IMR-90 (cell line): ENCODE measurements at regions not wholly inside any gene's neighbourhood (a gene's known extent, or its start where the extent isn't known, plus 50 kb on each side); places are given as distances from the start of the nearest gene placed in this dataset.

Experiments
- ATAC-seq: fragments of 200-7000 bp; cut with Tn5 transposase; 2 replicates; pipeline ENCODE4 v1.9.1; 2020; ENCODE audit warnings: low read depth, mild to moderate bottlenecking, moderate library complexity
- BruUV-seq: library from RNA; stranded (reverse); fragments of 400-500 nt; replicated peaks from 2 replicates; lab custom pipeline; 2021; lab: Mats Ljungman, UMichigan
- CTCF ChIA-PET: fragments of 300-600 bp; formaldehyde crosslinking; extraction: SDS; loops from one replicate; lab custom pipeline; 2021; ENCODE audit warnings: antibody characterized with exemption; lab: Yijun Ruan, JAX
- POLR2A ChIA-PET: fragments of 300-600 bp; sonication (Branson Sonifier 250); formaldehyde crosslinking; loops from one replicate; lab custom pipeline; 2022; ENCODE audit warnings: antibody characterized with exemption; ENCODE audit not compliant: unreplicated experiment; lab: Charles Lee
- DNase-seq: peaks from one replicate; pipeline ENCODE4 v3.0.0; 2013
- H2AFZ ChIP-seq: replicated peaks from 2 replicates; pipeline ENCODE3; 2013; ENCODE audit warnings: low read length, mild to moderate bottlenecking; ENCODE audit not compliant: poor library complexity
- H2AK5ac ChIP-seq: 2 replicates; pipeline ENCODE4 v1.6.1; 2013; ENCODE audit warnings: low read depth, low read length, inconsistent platforms
- H2AK9ac ChIP-seq: replicated peaks from 2 replicates; pipeline ENCODE3; 2013; ENCODE audit warnings: mild to moderate bottlenecking, low read depth, low read length, moderate library complexity; ENCODE audit not compliant: poor library complexity
- H2BK120ac ChIP-seq: 2 replicates; pipeline ENCODE4 v1.6.1; 2013; ENCODE audit warnings: low read depth, low read length, inconsistent platforms
- H2BK15ac ChIP-seq: 3 replicates; pipeline ENCODE4 v1.6.1; 2013; ENCODE audit warnings: low read depth, low read length, inconsistent platforms
- H2BK20ac ChIP-seq: 2 replicates; pipeline ENCODE4 v1.6.1; 2013; ENCODE audit warnings: low read depth, mild to moderate bottlenecking, inconsistent platforms, low read length, moderate library complexity
- H2BK5ac ChIP-seq: 2 replicates; pipeline ENCODE4 v1.6.1; 2013; ENCODE audit warnings: mild to moderate bottlenecking, low read depth, low read length, inconsistent platforms; ENCODE audit not compliant: poor library complexity, severe bottlenecking
- H3K14ac ChIP-seq: replicated peaks from 2 replicates; pipeline ENCODE4 v1.6.1; 2013; ENCODE audit warnings: low read depth, low read length, inconsistent platforms
- H3K18ac ChIP-seq: 2 replicates; pipeline ENCODE4 v1.6.1; 2013; ENCODE audit warnings: low read depth, low read length, control low read depth
- H3K23ac ChIP-seq: 2 replicates; pipeline ENCODE4 v1.6.1; 2013; ENCODE audit warnings: low read depth, low read length, inconsistent platforms
- H3K27ac ChIP-seq: 2 replicates; pipeline ENCODE4 v1.5.1; 2013; ENCODE audit warnings: mild to moderate bottlenecking, control low read depth, low read length; ENCODE audit not compliant: insufficient read depth
- H3K27me3 ChIP-seq: 2 replicates; pipeline ENCODE4 v1.6.1; 2013; ENCODE audit warnings: low read length; ENCODE audit not compliant: control insufficient read depth, insufficient read depth
- H3K36me3 ChIP-seq: 2 replicates; pipeline ENCODE4 v1.6.1; 2013; ENCODE audit warnings: low read length, mixed read lengths; ENCODE audit not compliant: control insufficient read depth, insufficient read depth
- H3K4ac ChIP-seq: 2 replicates; pipeline ENCODE4 v1.6.1; 2013; ENCODE audit warnings: low read depth, low read length, inconsistent platforms
- H3K4me1 ChIP-seq: 2 replicates; pipeline ENCODE4 v1.6.1; 2013; ENCODE audit warnings: low read length, mixed read lengths; ENCODE audit not compliant: control insufficient read depth, insufficient read depth
- H3K4me2 ChIP-seq: 2 replicates; pipeline ENCODE4 v1.6.1; 2013; ENCODE audit warnings: low read depth, mild to moderate bottlenecking, control low read depth, low read length, moderate library complexity
- H3K4me3 ChIP-seq: 2 replicates; pipeline ENCODE4 v1.5.1; 2013; ENCODE audit warnings: low read depth, mild to moderate bottlenecking, control low read depth, low read length, moderate library complexity; ENCODE audit not compliant: insufficient read depth
- H3K56ac ChIP-seq: 2 replicates; pipeline ENCODE4 v1.6.1; 2013; ENCODE audit warnings: low read length, inconsistent platforms; ENCODE audit not compliant: insufficient read depth; ENCODE audit errors: extremely low read depth
- H3K79me1 ChIP-seq, 2 experiments: 2 replicates each; pipeline ENCODE4 v1.6.1; 2013; ENCODE audit warnings: low read length in 2 of 2, inconsistent platforms in 1 of 2, low read depth in 1 of 2
- H3K9ac ChIP-seq: 2 replicates; pipeline ENCODE4 v1.6.1; 2013; ENCODE audit warnings: low read depth, low read length, control low read depth
- H3K9me1 ChIP-seq: 2 replicates; pipeline ENCODE4 v1.6.1; 2013; ENCODE audit warnings: low read length, inconsistent platforms; ENCODE audit not compliant: insufficient read depth
- H3K9me3 ChIP-seq: 2 replicates; pipeline ENCODE4 v1.6.1; 2013; ENCODE audit warnings: low read length; ENCODE audit not compliant: control insufficient read depth, insufficient read depth
- H4K20me1 ChIP-seq: 2 replicates; pipeline ENCODE4 v1.6.1; 2013; ENCODE audit warnings: low read length, inconsistent platforms; ENCODE audit not compliant: insufficient read depth
- H4K5ac ChIP-seq: 2 replicates; pipeline ENCODE4 v1.6.1; 2013; ENCODE audit warnings: mild to moderate bottlenecking, low read depth, low read length, control low read depth
- H4K8ac ChIP-seq, 2 experiments: 2 replicates each; pipeline ENCODE4 v1.6.1; 2013; ENCODE audit warnings: low read depth in 2 of 2, low read length in 2 of 2, control low read depth in 1 of 2, inconsistent platforms in 1 of 2
- H4K91ac ChIP-seq: 2 replicates; pipeline ENCODE4 v1.6.1; 2013; ENCODE audit warnings: low read depth, low read length, inconsistent platforms; ENCODE audit not compliant: insufficient read depth
- CEBPB ChIP-seq: IDR thresholded peaks from 2 replicates; pipeline ENCODE4 v1.6.1; 2012; ENCODE audit warnings: low read depth, low read length, improper control_type of control experiment
- CHD1 ChIP-seq: IDR thresholded peaks from 2 replicates; pipeline ENCODE4 v1.6.1; 2012; ENCODE audit warnings: low read depth, low read length, improper control_type of control experiment
- CTCF ChIP-seq: conservative IDR thresholded peaks from 2 replicates; pipeline ENCODE4 v1.5.1; 2012; ENCODE audit warnings: mild to moderate bottlenecking, low read depth, low read length, improper control_type of control experiment
- FOS ChIP-seq: fragments of 150-350 bp; IDR thresholded peaks from 2 replicates; pipeline ENCODE4 v1.6.1; 2016; ENCODE audit warnings: low read depth, low read length
- MAFK ChIP-seq: IDR thresholded peaks from 2 replicates; pipeline ENCODE4 v1.6.1; 2012; ENCODE audit warnings: low read depth, low read length, improper control_type of control experiment
- MXI1 ChIP-seq: IDR thresholded peaks from 2 replicates; pipeline ENCODE4 v1.6.1; 2012; ENCODE audit warnings: low read depth, mild to moderate bottlenecking, low read length, moderate library complexity, borderline replicate concordance
- POLR2A ChIP-seq: IDR thresholded peaks from 2 replicates; pipeline ENCODE4 v1.6.1; 2012; ENCODE audit warnings: mild to moderate bottlenecking, low read depth, low read length
- RAD21 ChIP-seq: IDR thresholded peaks from 2 replicates; pipeline ENCODE4 v1.6.1; 2012; ENCODE audit warnings: low read length, improper control_type of control experiment
- RCOR1 ChIP-seq: IDR thresholded peaks from 2 replicates; pipeline ENCODE4 v1.6.1; 2012; ENCODE audit warnings: mild to moderate bottlenecking, low read length, improper control_type of control experiment; ENCODE audit not compliant: insufficient replicate concordance
- dilution Hi-C: fragments of 300-500 bp; cut with HindIII; formaldehyde crosslinking; loops from one replicate; pipeline ENCODE4 v1.14.3; 2018; ENCODE audit warnings: low sequenced_read_pairs; ENCODE audit not compliant: unreplicated experiment
- in situ Hi-C: fragments of 300-500 bp; cut with MboI; formaldehyde crosslinking; loops from 3 replicates; pipeline ENCODE4 v1.14.3; 2019; ENCODE audit warnings: low sequenced_read_pairs, inconsistent platforms, mixed read lengths
- intact Hi-C: fragments of 100-400 bp; cut with micrococcal nuclease; formaldehyde crosslinking; loops from 2 replicates; pipeline ENCODE4 v1.10.0; 2022

DNA sequence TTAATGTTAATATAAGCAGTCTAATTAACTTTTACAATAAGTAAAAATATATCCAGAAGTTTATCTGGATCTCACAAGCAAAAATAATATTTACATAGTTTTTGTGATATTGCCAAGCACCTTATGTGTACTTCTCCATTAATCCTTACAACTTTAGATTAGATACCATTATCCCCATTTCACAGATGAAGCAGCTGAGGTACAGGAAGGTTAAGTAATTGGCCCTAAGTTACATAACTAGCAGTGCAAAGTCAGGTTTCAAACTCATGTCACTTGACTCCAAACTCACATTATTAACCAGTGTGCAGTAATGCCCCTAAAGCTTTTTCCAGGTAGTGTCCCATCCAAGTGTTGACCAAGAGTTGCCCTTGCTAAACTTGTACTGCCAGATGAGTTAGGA is 248.6 kb upstream of the STXBP5 start:
- Histone ChIP-seq H4K91ac (no peak overlapping the region), H3K4me1 (no peaks in the 10 kb centered on the region), H3K56ac (no peak overlapping the region), H2AK9ac (no peak overlapping the region), H3K4ac (no peak overlapping the region), H3K14ac (no peak overlapping the region), H3K9ac (no peak overlapping the region), H2BK120ac (no peak overlapping the region), H3K4me2 (no peak overlapping the region), H3K79me1 (no peaks in the 10 kb centered on the region), H2BK15ac (no peak overlapping the region), H2AK5ac (no peak overlapping the region), H4K20me1 (no peaks in the 10 kb centered on the region), H3K9me3 (no peaks in the 10 kb centered on the region), H3K36me3 (no peaks in the 10 kb centered on the region), H4K5ac (no peak overlapping the region), H4K8ac (no peak overlapping the region), H3K23ac (no peak overlapping the region; the same call in 1 of the 2 replicates), H2BK5ac (no peak overlapping the region), H2BK20ac (no peak overlapping the region), H3K18ac (no peak overlapping the region), H3K27me3 (no peaks in the 10 kb centered on the region), H3K27ac (no peak overlapping the region), H3K9me1 (no peaks in the 10 kb centered on the region), H3K4me3 (no peak overlapping the region), H2AFZ (no peak overlapping the region)
- no TSS peak for BruUV-seq
- intact Hi-C loops = no loop called here
- ChIA-PET CTCF (no interaction called here), POLR2A (no interaction called here)
- ATAC-seq (no peak), DNase-seq (no peak)
- dilution Hi-C loops = no loop called here
- TF ChIP-seq CTCF = no peak
- no peak for TF ChIP-seq POLR2A
- TF ChIP-seq MXI1 = no peak
- no peak for TF ChIP-seq FOS
- TF ChIP-seq RAD21 = no peak
- TF ChIP-seq CEBPB = no peak
- no peak for TF ChIP-seq MAFK
- TF ChIP-seq RCOR1 = no peak
- no peak for TF ChIP-seq CHD1
- in situ Hi-C loops = no loop called here
